SIG-M5 treated with dmso at 0.1 percent for 504 hours (cell line): ENCODE measurements at regions not wholly inside any gene's neighbourhood (a gene's known extent, or its start where the extent isn't known, plus 50 kb on each side); places are given as distances from the start of the nearest gene placed in this dataset.
A peak's percentile ranks its signal among the peaks of the same experiment; 100 is the strongest.

Source experiments
- DNase-seq: peaks from one replicate; lab custom pipeline; 2025; ENCODE audit not compliant: unreplicated experiment; lab: John Stamatoyannopoulos, UW

- no peak for DNase-seq
These were observed 52.4 kb upstream of the FICD start for GRCh38 chr12:108462686-108463085.

- DNase-seq = no peak
These were observed 53.9 kb upstream of the FICD start for GRCh38 chr12:108461058-108461660.

- no peak for DNase-seq
These were observed 55.9 kb upstream of the FICD start for GRCh38 chr12:108459149-108459548.

- no peak for DNase-seq
These were observed 57.2 kb upstream of the FICD start for GRCh38 chr12:108457734-108458361.

GRCh38 chr12:108457006-108457733 is 57.9 kb upstream of the FICD start:
- DNase-seq = peak; percentile 66

GRCh38 chr12:108455706-108456105 is 59.4 kb upstream of the FICD start:
- no peak for DNase-seq

- DNase-seq = no peak
These were observed 60.4 kb upstream of the FICD start for GRCh38 chr12:108454539-108455139.

GRCh38 chr12:108449478-108449877 is 65.6 kb upstream of the FICD start:
- no peak for DNase-seq

- DNase-seq = no peak
These were observed 66.8 kb upstream of the FICD start for GRCh38 chr12:108448246-108448645.

GRCh38 chr12:108447168-108447832 is 67.8 kb upstream of the FICD start:
- no peak for DNase-seq

- no peak for DNase-seq
These were observed 68.3 kb upstream of the FICD start for GRCh38 chr12:108446766-108447165.

GRCh38 chr12:108442910-108443309 is 72.2 kb upstream of the FICD start:
- no peak for DNase-seq

GRCh38 chr12:108442067-108442466 is 73.0 kb upstream of the FICD start:
- no peak for DNase-seq

- DNase-seq = no peak
These were observed 73.5 kb upstream of the FICD start for GRCh38 chr12:108441549-108441948.

- no peak for DNase-seq
These were observed 74.3 kb upstream of the FICD start for GRCh38 chr12:108440736-108441135.

- no peak for DNase-seq
These were observed 76.4 kb upstream of the FICD start for GRCh38 chr12:108438667-108439066.

- no peak for DNase-seq
These were observed 82.5 kb upstream of the FICD start for GRCh38 chr12:108432423-108433121.

- no peak for DNase-seq
These were observed 84.2 kb upstream of the FICD start for GRCh38 chr12:108430926-108431325.

- DNase-seq = no peak
These were observed 84.8 kb upstream of the FICD start for GRCh38 chr12:108430245-108430644.

- DNase-seq = no peak
These were observed 86.2 kb upstream of the CMKLR1 start for GRCh38 chr12:108425238-108425795.

GRCh38 chr12:108424816-108425215 is 85.7 kb upstream of the CMKLR1 start:
- DNase-seq = no peak
